ENCODE measurements at regions not wholly inside any gene's neighbourhood (a gene's known extent, or its start where the extent isn't known, plus 50 kb on each side); places are given as distances from the start of the nearest gene placed in this dataset.
"Not testable (repeated sequence)": the region's sequence is repeated elsewhere in the genome, so short reads cannot be mapped to it uniquely, and the experiment has no call there.

GRCh38 chr13:86579662-86580061, 780.4 kb upstream of the SLITRK6 start:
- no peak for DNase-seq (ENCODE audit: low spot score)

GRCh38 chr13:86581706-86582105, 782.5 kb upstream of the SLITRK6 start:
- DNase-seq (ENCODE audit: low spot score) = no peak

- DNase-seq (ENCODE audit: low spot score) = no peak
Observed at GRCh38 chr13:86584301-86584700, 785.1 kb upstream of the SLITRK6 start.

GRCh38 chr13:86585835-86586234, 786.6 kb upstream of the SLITRK6 start:
- DNase-seq (ENCODE audit: low spot score) = no peak

- no peak for DNase-seq (ENCODE audit: low spot score)
Observed at GRCh38 chr13:86591862-86592261, 792.6 kb upstream of the SLITRK6 start.

GRCh38 chr13:86601351-86601750, 802.1 kb upstream of the SLITRK6 start:
- DNase-seq (ENCODE audit: low spot score) = no peak

- no peak for DNase-seq (ENCODE audit: low spot score)
Observed at GRCh38 chr13:86606264-86606663, 807.0 kb upstream of the SLITRK6 start.

GRCh38 chr13:86608701-86609100, 809.5 kb upstream of the SLITRK6 start:
- DNase-seq (ENCODE audit: low spot score) = no peak

- DNase-seq (ENCODE audit: low spot score) = no peak
Observed at GRCh38 chr13:86633346-86633745, 834.1 kb upstream of the SLITRK6 start.

- DNase-seq (ENCODE audit: low spot score) = not testable (repeated sequence)
Observed at GRCh38 chr13:86651171-86651570, 852.0 kb upstream of the SLITRK6 start.

GRCh38 chr13:86653009-86653408, 853.8 kb upstream of the SLITRK6 start:
- DNase-seq (ENCODE audit: low spot score) = no peak

GRCh38 chr13:86655561-86655960, 856.3 kb upstream of the SLITRK6 start:
- DNase-seq (ENCODE audit: low spot score) = no peak

- no peak for DNase-seq (ENCODE audit: low spot score)
Observed at GRCh38 chr13:86660090-86660489, 860.9 kb upstream of the SLITRK6 start.

- no peak for DNase-seq (ENCODE audit: low spot score)
Observed at GRCh38 chr13:86665842-86666241, 866.6 kb upstream of the SLITRK6 start.

GRCh38 chr13:86673931-86674431, 874.8 kb upstream of the SLITRK6 start:
- no peak for DNase-seq (ENCODE audit: low spot score)

GRCh38 chr13:86681223-86681622, 882.0 kb upstream of the SLITRK6 start:
- DNase-seq (ENCODE audit: low spot score) = no peak

GRCh38 chr13:86684402-86684801, 885.2 kb upstream of the SLITRK6 start:
- no peak for DNase-seq (ENCODE audit: low spot score)

- DNase-seq (ENCODE audit: low spot score) = no peak
Observed at GRCh38 chr13:86689911-86690310, 890.7 kb upstream of the SLITRK6 start.

- DNase-seq (ENCODE audit: low spot score) = no peak
Observed at GRCh38 chr13:86692291-86692690, 893.1 kb upstream of the SLITRK6 start.

- no peak for DNase-seq (ENCODE audit: low spot score)
Observed at GRCh38 chr13:86710013-86710412, 910.8 kb upstream of the SLITRK6 start.

- DNase-seq (ENCODE audit: low spot score) = no peak
Observed at GRCh38 chr13:86710896-86711295, 911.7 kb upstream of the SLITRK6 start.

GRCh38 chr13:86714495-86714894, 915.3 kb upstream of the SLITRK6 start:
- no peak for DNase-seq (ENCODE audit: low spot score)

- DNase-seq (ENCODE audit: low spot score) = no peak
Observed at GRCh38 chr13:86725105-86725504, 925.9 kb upstream of the SLITRK6 start.

- no peak for DNase-seq (ENCODE audit: low spot score)
Observed at GRCh38 chr13:86729206-86729605, 930.0 kb upstream of the SLITRK6 start.

GRCh38 chr13:86731987-86732386, 932.8 kb upstream of the SLITRK6 start:
- DNase-seq (ENCODE audit: low spot score) = no peak

Measured in hematopoietic multipotent progenitor cell treated with erythropoietin and hydrocortisone succinate and interleukin-3 and kit ligand, for 15 days (in vitro differentiated cells).